Suprapubic skin (tissue), 4 donors: ENCODE measurements at regions not wholly inside any gene's neighbourhood (a gene's known extent, or its start where the extent isn't known, plus 50 kb on each side); places are given as distances from the start of the nearest gene placed in this dataset.

ENCODE experiments used
- DNase-seq, 2 donors: peaks; one replicate each; pipeline ENCODE4 v3.0.0-alpha.2; 2019; ENCODE audit warnings: low spot score in 2 of 2
- H3K27ac ChIP-seq: fragments of 200-600 bp; sonication (generic); one replicate; pipeline ENCODE4 v1.5.1; 2019
- H3K27me3 ChIP-seq: fragments of 200-600 bp; sonication (generic); one replicate; pipeline ENCODE4 v1.5.1; 2019
- H3K36me3 ChIP-seq: fragments of 200-600 bp; sonication (generic); one replicate; pipeline ENCODE4 v1.5.1; 2019
- H3K4me1 ChIP-seq: fragments of 200-600 bp; sonication (generic); one replicate; pipeline ENCODE4 v1.5.1; 2019
- H3K4me3 ChIP-seq: fragments of 200-600 bp; sonication (generic); one replicate; pipeline ENCODE4 v1.5.1; 2019; ENCODE audit warnings: mild to moderate bottlenecking
- H3K9me3 ChIP-seq: fragments of 200-600 bp; sonication (generic); one replicate; pipeline ENCODE4 v1.5.1; 2019
- EP300 ChIP-seq: sonication (generic); formaldehyde crosslinking; IDR thresholded peaks from one replicate; pipeline ENCODE4 v1.6.1; 2017; ENCODE audit warnings: antibody characterized with exemption
- POLR2A ChIP-seq, 2 donors: fragments of 450-650 bp; IDR thresholded peaks; one replicate each; pipeline ENCODE4 v1.6.1; 2017; ENCODE audit warnings: antibody characterized with exemption in 2 of 2, mild to moderate bottlenecking in 2 of 2, moderate library complexity in 2 of 2
- POLR2AphosphoS5 ChIP-seq, 3 donors: sonication (generic); formaldehyde crosslinking; IDR thresholded peaks; one replicate each; pipeline ENCODE4 v1.6.1; 2017; ENCODE audit warnings: antibody characterized with exemption in 3 of 3
- WGBS: methylation state at CpG from one replicate; pipeline ENCODE4 v1.1.5; 2018; 5-methylcytosine and 5-hydroxymethylcytosine counted together
- TF ChIP-seq, protein P1 (sequence below), 2 donors: fragments of 200-600 bp in 1 of 2; fragments of 450-650 bp in 1 of 2; sonication (generic) in 1 of 2; IDR thresholded peaks; one replicate each; pipeline ENCODE4 v1.5.1; 2016 to 2019; ENCODE audit warnings: antibody characterized with exemption in 2 of 2, mild to moderate bottlenecking in 1 of 2, moderate library complexity in 1 of 2

DNA sequence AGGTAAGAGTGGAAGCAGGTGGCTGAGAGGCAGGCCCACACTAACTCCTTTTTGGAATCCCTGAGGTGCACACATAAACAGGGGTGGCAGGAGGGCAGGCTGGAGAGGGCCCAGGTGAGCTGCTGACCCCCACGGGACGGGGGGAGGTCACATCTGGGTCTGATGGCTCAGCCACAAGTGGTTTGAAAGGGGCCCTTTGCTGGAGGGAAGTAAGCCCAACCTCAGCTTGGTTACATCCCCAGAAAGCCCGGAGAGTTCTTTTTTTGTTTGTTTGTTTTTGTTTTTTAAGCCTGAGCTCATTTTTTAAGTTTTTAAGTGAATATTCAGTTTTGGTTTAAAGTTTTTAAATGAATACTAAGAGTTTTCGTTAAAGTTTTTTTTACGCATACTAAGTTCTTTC, 72.8 kb upstream of the CUX1 start:
- DNase-seq: no peak
- Histone ChIP-seq H3K36me3 (no peaks in the 10 kb centered on the region), H3K4me1 (peaks cover 15% of the 10 kb centered on the region), H3K4me3 (no peak overlapping the region), H3K27me3 (peaks cover 52% of the 10 kb centered on the region), H3K9me3 (no peaks in the 10 kb centered on the region), H3K27ac (no peak overlapping the region)
- 71% methylated on average over 5 of the region's 5 CpGs for WGBS
- TF ChIP-seq POLR2A (IDR thresholded peaks at IDR 0.05) (no peak), EP300 (no peak), POLR2AphosphoS5 (IDR thresholded peaks at IDR 0.05) (no peak)
- TF ChIP-seq, protein P1, sequence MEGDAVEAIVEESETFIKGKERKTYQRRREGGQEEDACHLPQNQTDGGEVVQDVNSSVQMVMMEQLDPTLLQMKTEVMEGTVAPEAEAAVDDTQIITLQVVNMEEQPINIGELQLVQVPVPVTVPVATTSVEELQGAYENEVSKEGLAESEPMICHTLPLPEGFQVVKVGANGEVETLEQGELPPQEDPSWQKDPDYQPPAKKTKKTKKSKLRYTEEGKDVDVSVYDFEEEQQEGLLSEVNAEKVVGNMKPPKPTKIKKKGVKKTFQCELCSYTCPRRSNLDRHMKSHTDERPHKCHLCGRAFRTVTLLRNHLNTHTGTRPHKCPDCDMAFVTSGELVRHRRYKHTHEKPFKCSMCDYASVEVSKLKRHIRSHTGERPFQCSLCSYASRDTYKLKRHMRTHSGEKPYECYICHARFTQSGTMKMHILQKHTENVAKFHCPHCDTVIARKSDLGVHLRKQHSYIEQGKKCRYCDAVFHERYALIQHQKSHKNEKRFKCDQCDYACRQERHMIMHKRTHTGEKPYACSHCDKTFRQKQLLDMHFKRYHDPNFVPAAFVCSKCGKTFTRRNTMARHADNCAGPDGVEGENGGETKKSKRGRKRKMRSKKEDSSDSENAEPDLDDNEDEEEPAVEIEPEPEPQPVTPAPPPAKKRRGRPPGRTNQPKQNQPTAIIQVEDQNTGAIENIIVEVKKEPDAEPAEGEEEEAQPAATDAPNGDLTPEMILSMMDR (IDR thresholded peaks at IDR 0.05): no peak

- no peak for DNase-seq
- WGBS: 91% methylated on average over 5 of the region's 5 CpGs
- no peaks in the 10 kb centered on the region for H3K9me3 ChIP-seq
- H3K36me3 ChIP-seq: no peaks in the 10 kb centered on the region
- peaks cover 66% of the 10 kb centered on the region for H3K27me3 ChIP-seq
- H3K27ac ChIP-seq: no peak overlapping the region
- H3K4me1 ChIP-seq: peaks cover 15% of the 10 kb centered on the region
- H3K4me3 ChIP-seq: no peak overlapping the region
- TF ChIP-seq, protein P1 (IDR thresholded peaks at IDR 0.05): no peak
- TF ChIP-seq EP300 (no peak), POLR2AphosphoS5 (IDR thresholded peaks at IDR 0.05) (no peak)
These were observed 71.1 kb upstream of the CUX1 start for GRCh38 chr7:101746314-101746713.

GRCh38 chr7:101747053-101747878, 70.2 kb upstream of the CUX1 start:
- no peak overlapping the region for H3K4me3 ChIP-seq
- DNase-seq: no peak
- H3K27ac ChIP-seq: no peak overlapping the region
- H3K4me1 ChIP-seq: peaks cover 15% of the 10 kb centered on the region
- TF ChIP-seq POLR2AphosphoS5 (IDR thresholded peaks at IDR 0.05) (no peak), EP300 (no peak), POLR2A (IDR thresholded peaks at IDR 0.05) (no peak)
- TF ChIP-seq, protein P1 (IDR thresholded peaks at IDR 0.05): no peak
- no peaks in the 10 kb centered on the region for H3K36me3 ChIP-seq
- H3K27me3 ChIP-seq: peaks cover 66% of the 10 kb centered on the region
- WGBS: 62% methylated on average over 13 of the region's 13 CpGs
- no peaks in the 10 kb centered on the region for H3K9me3 ChIP-seq

GRCh38 chr7:101747879-101748345, 69.5 kb upstream of the CUX1 start:
- WGBS: 44% methylated on average over 8 of the region's 15 CpGs
- Histone ChIP-seq H3K36me3 (no peaks in the 10 kb centered on the region), H3K27ac (no peak overlapping the region), H3K4me3 (no peak overlapping the region), H3K4me1 (peaks cover 15% of the 10 kb centered on the region), H3K9me3 (no peaks in the 10 kb centered on the region), H3K27me3 (peaks cover 64% of the 10 kb centered on the region)
- TF ChIP-seq EP300 (no peak), POLR2AphosphoS5 (IDR thresholded peaks at IDR 0.05) (no peak), POLR2A (IDR thresholded peaks at IDR 0.05) (no peak)
- TF ChIP-seq, protein P1 (IDR thresholded peaks at IDR 0.05): no peak
- DNase-seq: no peak

DNA sequence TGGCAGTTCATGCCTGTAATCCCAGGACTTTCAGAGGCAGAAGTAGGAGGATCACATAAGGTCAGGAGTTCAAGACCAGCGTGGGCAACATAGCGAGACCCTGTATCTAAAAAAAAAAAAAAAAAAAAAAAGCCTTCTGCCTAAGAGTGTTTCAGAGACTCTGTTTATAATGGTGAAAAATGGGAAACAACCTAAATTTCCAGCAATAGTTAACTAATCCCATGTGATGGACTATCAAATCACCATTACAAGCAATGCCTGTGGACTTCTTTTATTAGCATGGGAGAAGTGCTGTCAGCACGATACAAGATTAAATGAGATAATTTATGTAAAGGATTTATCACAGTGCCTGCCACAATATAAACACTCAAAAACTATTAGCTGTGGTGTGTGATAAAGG, 67.5 kb upstream of the CUX1 start:
- TF ChIP-seq, protein P1 (IDR thresholded peaks at IDR 0.05): no peak
- no peak for TF ChIP-seq POLR2A (IDR thresholded peaks at IDR 0.05)
- TF ChIP-seq EP300: no peak
- TF ChIP-seq POLR2AphosphoS5 (IDR thresholded peaks at IDR 0.05): no peak
- Histone ChIP-seq H3K27me3 (peaks cover 66% of the 10 kb centered on the region), H3K27ac (no peak overlapping the region), H3K4me3 (no peak overlapping the region), H3K9me3 (no peaks in the 10 kb centered on the region), H3K36me3 (no peaks in the 10 kb centered on the region), H3K4me1 (peaks cover 9% of the 10 kb centered on the region)
- no peak for DNase-seq
- 81% methylated on average over 3 of the region's 3 CpGs for WGBS
